ENCODE measurements at regions not wholly inside any gene's neighbourhood (a gene's known extent, or its start where the extent isn't known, plus 50 kb on each side); places are given as distances from the start of the nearest gene placed in this dataset.

GRCh38 chr6:155710704-155711103, 255.1 kb upstream of the NOX3 start:
- TF ChIP-seq CTCF (IDR thresholded peaks at IDR 0.05; ENCODE audit: low read length) (no peak), EZH2phosphoT487 (IDR thresholded peaks at IDR 0.05; ENCODE audit: low read length) (no peak)
